Keratinocyte (primary cell): ENCODE measurements at regions not wholly inside any gene's neighbourhood (a gene's known extent, or its start where the extent isn't known, plus 50 kb on each side); places are given as distances from the start of the nearest gene placed in this dataset.

Experiments used
- CTCF ChIP-seq, 3 experiments: IDR thresholded peaks in 1 of 3; conservative IDR thresholded peaks in 1 of 3; optimal IDR thresholded peaks in 1 of 3; 2 replicates in 2 of 3; 3 replicates in 1 of 3; pipeline versions ENCODE3 to v1.5.1; 2011; ENCODE audit warnings: low read length in 3 of 3, mild to moderate bottlenecking in 3 of 3, moderate library complexity in 2 of 3, control low read depth in 1 of 3, inconsistent platforms in 1 of 3; ENCODE audit not compliant: insufficient read depth in 2 of 3; ENCODE audit errors: extremely low read depth in 1 of 3
- EZH2 ChIP-seq: IDR thresholded peaks from one replicate; pipeline ENCODE4 v1.6.1; 2012; ENCODE audit warnings: inconsistent platforms, mild to moderate bottlenecking, low read length, moderate library complexity

- TF ChIP-seq EZH2 (no peak), CTCF (optimal IDR thresholded peaks at IDR 0.05 in 1 of 3, IDR thresholded peaks at IDR 0.05 in 1 of 3, conservative IDR thresholded peaks at IDR 0.05 in 1 of 3; ENCODE audit: extremely low read depth in 1 of 3, insufficient read depth in 2 of 3, low read length in 3 of 3) (no peak)
Measured at GRCh38 chr5:11962122-11962521, 57.9 kb upstream of the CTNND2 start.
